Naive thymus-derived CD4-positive, alpha-beta T cell (primary cell): ENCODE measurements at regions not wholly inside any gene's neighbourhood (a gene's known extent, or its start where the extent isn't known, plus 50 kb on each side); places are given as distances from the start of the nearest gene placed in this dataset.

Experiments used
- ATAC-seq: fragments of 150-1000 bp; cut with Tn5 transposase; 2 replicates; pipeline ENCODE4 v1.10.0; 2021; ENCODE audit warnings: mild to moderate bottlenecking, moderate library complexity
- CTCF ChIA-PET: fragments of 350-600 bp; sonication (Branson Sonifier 250); formaldehyde crosslinking; loops from one replicate; lab custom pipeline; 2021; ENCODE audit warnings: antibody characterized with exemption; lab: Charles Lee
- POLR2A ChIA-PET: fragments of 350-600 bp; sonication (Branson Sonifier 250); formaldehyde crosslinking; loops from one replicate; lab custom pipeline; 2021; ENCODE audit warnings: antibody characterized with exemption, inconsistent platforms; lab: Charles Lee
- DNase-seq, 9 donors: peaks; one replicate each; pipeline versions ENCODE4 v3.0.0 to v3.0.0-alpha.2; 2020 to 2022; ENCODE audit warnings: mixed read lengths in 1 of 9
- H3K27ac ChIP-seq: one replicate; pipeline ENCODE4 v1.7.0; 2013; ENCODE audit warnings: mild to moderate bottlenecking, low read depth, low read length, moderate library complexity
- H3K27me3 ChIP-seq, 2 donors: one replicate each; pipeline ENCODE4 v1.7.0; 2013; ENCODE audit warnings: low read length in 2 of 2, mild to moderate bottlenecking in 2 of 2, moderate library complexity in 2 of 2; ENCODE audit not compliant: control insufficient read depth in 2 of 2, insufficient read depth in 2 of 2
- H3K36me3 ChIP-seq, 3 experiments: 1 replicate in 2 of 3; 2 replicates in 1 of 3; pipeline ENCODE4 v1.7.0; 2013; ENCODE audit warnings: low read length in 3 of 3, mild to moderate bottlenecking in 3 of 3, moderate library complexity in 1 of 3; ENCODE audit not compliant: insufficient read depth in 3 of 3, control insufficient read depth in 2 of 3
- H3K4me1 ChIP-seq, 2 donors: one replicate each; pipeline ENCODE4 v1.7.0; 2013; ENCODE audit warnings: low read length in 2 of 2, mild to moderate bottlenecking in 2 of 2, moderate library complexity in 1 of 2; ENCODE audit not compliant: control insufficient read depth in 2 of 2, insufficient read depth in 2 of 2
- H3K4me3 ChIP-seq: 2 replicates; pipeline ENCODE4 v1.7.0; 2013; ENCODE audit warnings: mild to moderate bottlenecking, low read length
- H3K9me3 ChIP-seq, 3 experiments: 1 replicate in 2 of 3; 2 replicates in 1 of 3; pipeline ENCODE4 v1.7.0; 2013; ENCODE audit warnings: low read length in 3 of 3; ENCODE audit not compliant: control insufficient read depth in 2 of 3
- H3K27ac Mint-ChIP-seq, 9 donors: one replicate each; pipeline ENCODE4 v1.8.0; 2020 to 2022; ENCODE audit warnings: mixed read lengths in 9 of 9, mild to moderate bottlenecking in 8 of 9, moderate library complexity in 5 of 9, inconsistent platforms in 2 of 9
- H3K27me3 Mint-ChIP-seq, 5 donors: one replicate each; pipeline ENCODE4 v1.8.0; 2021 to 2022; ENCODE audit warnings: mixed read lengths in 5 of 5, mild to moderate bottlenecking in 1 of 5
- H3K36me3 Mint-ChIP-seq, 5 donors: one replicate each; pipeline ENCODE4 v1.8.0; 2020 to 2022; ENCODE audit warnings: mixed read lengths in 5 of 5, mild to moderate bottlenecking in 3 of 5, inconsistent platforms in 1 of 5
- H3K4me1 Mint-ChIP-seq, 7 donors: one replicate each; pipeline ENCODE4 v1.8.0; 2020 to 2022; ENCODE audit warnings: mixed read lengths in 7 of 7, mild to moderate bottlenecking in 3 of 7, inconsistent platforms in 1 of 7
- H3K4me3 Mint-ChIP-seq, 10 donors: one replicate each; pipeline ENCODE4 v1.8.0; 2020 to 2022; ENCODE audit warnings: mild to moderate bottlenecking in 10 of 10, mixed read lengths in 10 of 10, moderate library complexity in 6 of 10, inconsistent platforms in 2 of 10
- H3K9me3 Mint-ChIP-seq, 11 donors: one replicate each; pipeline ENCODE4 v1.8.0; 2020 to 2022; ENCODE audit warnings: mixed read lengths in 11 of 11, mild to moderate bottlenecking in 4 of 11, inconsistent platforms in 1 of 11, moderate library complexity in 1 of 11
- intact Hi-C, 2 donors: fragments of 100-400 bp; cut with micrococcal nuclease; formaldehyde crosslinking; loops; one replicate each; pipeline ENCODE4 v1.15.1; 2023

DNA sequence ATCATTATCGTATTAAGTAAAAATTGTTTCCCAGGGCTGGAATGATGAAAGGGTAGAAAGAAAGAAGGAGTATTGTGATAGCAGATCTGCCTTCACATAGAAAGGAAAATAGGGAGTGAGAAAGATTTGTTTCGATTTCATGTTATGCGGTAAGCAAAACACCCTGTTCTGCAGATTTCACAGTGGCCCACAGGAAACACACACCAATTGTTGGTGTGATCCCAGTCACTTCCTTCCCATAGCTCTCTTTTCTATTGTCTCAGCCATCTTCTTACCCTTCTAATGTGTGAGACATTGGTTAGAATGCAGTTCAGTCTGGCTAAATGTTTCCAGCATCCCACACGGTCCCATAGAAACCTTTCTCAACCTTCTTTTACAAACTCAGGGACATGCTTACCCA is 2709.8 kb downstream of the PCDH7 start:
- no peaks in the 10 kb centered on the region for H3K36me3 Mint-ChIP-seq
- ChIA-PET POLR2A (no interaction called here), CTCF (no interaction called here)
- no peaks in the 10 kb centered on the region for H3K4me1 Mint-ChIP-seq
- H3K27ac Mint-ChIP-seq: no peak overlapping the region
- no peak for ATAC-seq
- H3K27me3 ChIP-seq: no peaks in the 10 kb centered on the region
- peaks cover 0 to 16% (median 4%) of the 10 kb centered on the region in 11 donors for H3K9me3 Mint-ChIP-seq
- H3K4me3 ChIP-seq: no peak overlapping the region
- DNase-seq: no peak
- H3K27me3 Mint-ChIP-seq: no peaks in the 10 kb centered on the region
- no peak overlapping the region for H3K4me3 Mint-ChIP-seq
- H3K4me1 ChIP-seq: no peaks in the 10 kb centered on the region
- intact Hi-C loops: no loop called here
- no peaks in the 10 kb centered on the region for H3K9me3 ChIP-seq
- no peaks in the 10 kb centered on the region for H3K36me3 ChIP-seq
- no peak overlapping the region for H3K27ac ChIP-seq

DNA sequence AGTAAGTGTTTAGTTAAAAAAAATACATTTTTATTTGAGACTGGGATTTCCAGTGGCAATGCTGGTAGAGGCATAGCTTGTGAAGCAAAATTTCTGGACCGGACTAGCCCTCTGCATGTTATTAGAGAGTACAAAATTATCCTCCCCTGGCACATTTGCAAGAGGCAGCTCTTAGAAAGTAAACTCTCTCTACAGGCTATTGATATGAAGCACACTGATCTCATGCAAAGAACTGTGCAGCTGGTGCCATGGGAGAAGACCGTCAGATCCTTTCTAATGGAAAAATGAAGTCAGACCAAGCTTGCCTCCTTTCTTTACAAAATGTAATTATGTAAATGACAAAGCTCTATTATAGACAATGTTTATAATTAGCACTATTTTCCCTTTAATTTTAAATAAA is 2717.2 kb downstream of the PCDH7 start:
- Mint-ChIP-seq H3K36me3 (no peaks in the 10 kb centered on the region), H3K4me3 (no peak overlapping the region), H3K9me3 (peaks cover 0 to 5% (median 2%) of the 10 kb centered on the region in 11 donors), H3K4me1 (no peaks in the 10 kb centered on the region), H3K27ac (no peak overlapping the region), H3K27me3 (no peaks in the 10 kb centered on the region)
- intact Hi-C loops: no loop called here
- Histone ChIP-seq H3K4me3 (no peak overlapping the region), H3K27ac (no peak overlapping the region), H3K27me3 (no peaks in the 10 kb centered on the region), H3K9me3 (no peaks in the 10 kb centered on the region), H3K4me1 (no peaks in the 10 kb centered on the region), H3K36me3 (no peaks in the 10 kb centered on the region)
- no peak for ATAC-seq
- POLR2A ChIA-PET: no interaction called here
- CTCF ChIA-PET: no interaction called here
- no peak for DNase-seq

DNA sequence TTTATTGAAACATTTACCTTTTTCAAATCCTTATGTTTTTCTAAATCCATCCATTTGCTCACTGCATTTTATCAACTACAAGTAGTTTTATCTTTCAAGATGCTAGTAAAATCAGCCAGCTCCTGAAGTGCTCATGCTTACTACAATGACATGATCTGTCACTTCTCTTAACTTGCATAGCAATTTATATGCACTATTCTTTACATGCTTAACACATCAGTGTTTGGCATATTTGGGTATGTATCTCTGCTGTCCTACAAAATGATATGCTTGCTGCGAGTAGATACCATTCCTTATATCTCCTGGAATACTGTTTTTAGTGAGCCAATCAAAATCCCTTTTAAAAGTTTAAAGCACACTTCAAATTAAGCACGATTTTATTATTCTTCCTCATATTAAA is 2726.8 kb downstream of the PCDH7 start:
- Histone ChIP-seq H3K27me3 (no peaks in the 10 kb centered on the region), H3K4me3 (no peak overlapping the region), H3K27ac (no peak overlapping the region), H3K9me3 (no peaks in the 10 kb centered on the region), H3K36me3 (no peaks in the 10 kb centered on the region), H3K4me1 (no peaks in the 10 kb centered on the region)
- H3K9me3 Mint-ChIP-seq: peaks cover 0 to 24% (median 5%) of the 10 kb centered on the region in 11 donors
- no peak overlapping the region for H3K4me3 Mint-ChIP-seq
- intact Hi-C loops: no loop called here
- H3K4me1 Mint-ChIP-seq: no peaks in the 10 kb centered on the region
- DNase-seq (no peak), ATAC-seq (no peak)
- peaks cover 0 to 3% (median 0%) of the 10 kb centered on the region in 5 donors for H3K36me3 Mint-ChIP-seq
- ChIA-PET POLR2A (no interaction called here), CTCF (interaction anchor here (0.6 kb wide), 1 partner anchor 9 kb away, joined by 3 read pairs; no protein-coding TSS in a partner anchor)
- H3K27ac Mint-ChIP-seq: no peak overlapping the region
- H3K27me3 Mint-ChIP-seq: no peaks in the 10 kb centered on the region

DNA sequence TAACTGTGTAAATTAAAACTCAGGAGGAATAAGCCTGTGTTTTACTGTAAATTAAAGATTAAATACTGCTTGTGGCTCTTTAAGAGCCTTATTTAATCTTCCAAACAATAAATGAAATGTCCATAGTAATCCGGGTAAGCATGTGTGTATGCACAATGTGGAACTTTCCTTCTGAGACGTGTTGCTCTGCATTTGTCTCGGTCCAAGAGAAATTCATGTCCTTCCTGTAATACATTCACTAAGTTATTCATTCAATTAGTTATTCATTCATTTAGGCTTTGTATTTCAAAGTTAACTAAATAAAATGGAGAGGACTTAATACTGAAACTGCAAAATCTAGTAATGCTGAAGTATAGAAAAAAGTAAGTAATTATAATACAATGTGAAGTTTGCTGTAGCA is 2728.8 kb downstream of the PCDH7 start:
- H3K36me3 Mint-ChIP-seq: peaks cover 0 to 3% (median 0%) of the 10 kb centered on the region in 5 donors

DNA sequence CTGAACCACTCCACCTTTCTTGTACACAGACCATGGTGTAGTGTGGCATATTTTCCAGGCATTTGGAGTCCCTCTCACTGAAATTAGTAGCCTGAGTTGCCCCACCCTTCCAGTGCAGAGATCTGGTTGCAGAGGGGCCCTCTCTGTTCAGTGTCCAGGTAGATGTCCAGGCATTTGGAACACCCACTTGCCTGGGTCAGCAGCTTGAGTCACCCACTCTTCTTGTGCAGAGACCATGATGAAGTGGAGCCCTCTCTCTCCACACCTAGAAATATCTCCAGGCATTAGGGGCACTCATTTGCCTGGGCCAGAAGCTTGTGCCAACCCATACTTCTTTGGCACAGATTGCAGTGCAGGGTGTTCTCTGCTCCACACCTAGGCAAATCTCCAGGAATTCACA is 2733.3 kb downstream of the PCDH7 start:
- intact Hi-C loops: no loop called here
- Mint-ChIP-seq H3K4me1 (no peaks in the 10 kb centered on the region), H3K4me3 (no peak overlapping the region)

More for the DNA sequence above, 2728.8 kb downstream of the PCDH7 start:
- no peak overlapping the region for H3K4me3 ChIP-seq
- H3K27me3 ChIP-seq: no peaks in the 10 kb centered on the region
- no peak overlapping the region for H3K4me3 Mint-ChIP-seq
- CTCF ChIA-PET: no interaction called here
- DNase-seq (no peak), ATAC-seq (no peak)
- H3K27ac Mint-ChIP-seq: no peak overlapping the region
- no peak overlapping the region for H3K27ac ChIP-seq
- H3K4me1 ChIP-seq: no peaks in the 10 kb centered on the region
- POLR2A ChIA-PET: no interaction called here
- no peaks in the 10 kb centered on the region for H3K9me3 ChIP-seq
- no peaks in the 10 kb centered on the region for H3K36me3 ChIP-seq
- intact Hi-C loops: no loop called here
- no peaks in the 10 kb centered on the region for H3K27me3 Mint-ChIP-seq
- peaks cover 0 to 23% (median 8%) of the 10 kb centered on the region in 11 donors for H3K9me3 Mint-ChIP-seq
- H3K4me1 Mint-ChIP-seq: no peaks in the 10 kb centered on the region

DNA sequence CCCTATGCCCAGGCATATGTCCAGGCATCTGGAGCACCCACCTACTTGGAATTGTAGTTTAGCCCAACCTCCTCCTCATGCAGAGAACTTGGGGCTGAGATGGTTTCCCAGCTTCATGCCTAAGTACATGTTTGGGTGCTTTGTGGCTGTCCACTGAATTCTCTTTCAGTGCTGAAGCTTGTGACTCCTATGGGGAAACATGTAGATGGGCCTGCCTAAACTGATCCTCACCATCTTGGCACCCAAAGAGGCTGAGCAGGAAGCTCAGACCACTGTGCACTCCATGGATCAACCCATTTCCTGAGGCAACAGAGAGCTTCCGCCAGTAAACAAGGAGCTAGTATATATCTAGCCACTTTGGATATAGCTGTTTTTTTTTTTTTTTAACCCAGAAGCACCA is 2733.7 kb downstream of the PCDH7 start:
- no peaks in the 10 kb centered on the region for H3K36me3 ChIP-seq
- H3K9me3 ChIP-seq: no peaks in the 10 kb centered on the region
- H3K27me3 Mint-ChIP-seq: no peaks in the 10 kb centered on the region
- DNase-seq (no peak), ATAC-seq (no peak)
- ChIA-PET POLR2A (no interaction called here), CTCF (no interaction called here)
- H3K4me1 Mint-ChIP-seq: no peaks in the 10 kb centered on the region
- H3K27ac Mint-ChIP-seq: no peak overlapping the region
- no peaks in the 10 kb centered on the region for H3K27me3 ChIP-seq
- no peaks in the 10 kb centered on the region for H3K4me1 ChIP-seq
- H3K9me3 Mint-ChIP-seq: peaks cover 3 to 23% (median 8%) of the 10 kb centered on the region in 11 donors
- peaks cover 0 to 3% (median 0%) of the 10 kb centered on the region in 5 donors for H3K36me3 Mint-ChIP-seq
- no peak overlapping the region for H3K4me3 Mint-ChIP-seq
- intact Hi-C loops: no loop called here
- no peak overlapping the region for H3K27ac ChIP-seq
- H3K4me3 ChIP-seq: no peak overlapping the region

More for the DNA sequence above, 2733.3 kb downstream of the PCDH7 start:
- ATAC-seq (no peak), DNase-seq (no peak)
- Histone ChIP-seq H3K27ac (no peak overlapping the region), H3K4me1 (no peaks in the 10 kb centered on the region), H3K9me3 (no peaks in the 10 kb centered on the region), H3K36me3 (no peaks in the 10 kb centered on the region), H3K27me3 (no peaks in the 10 kb centered on the region), H3K4me3 (no peak overlapping the region)
- peaks cover 3 to 19% (median 8%) of the 10 kb centered on the region in 11 donors for H3K9me3 Mint-ChIP-seq
- POLR2A ChIA-PET: no interaction called here
- H3K27me3 Mint-ChIP-seq: no peaks in the 10 kb centered on the region
- no peak overlapping the region for H3K27ac Mint-ChIP-seq
- H3K36me3 Mint-ChIP-seq: peaks cover 0 to 3% (median 0%) of the 10 kb centered on the region in 5 donors
- CTCF ChIA-PET: interaction anchor here (0.6 kb wide), 1 partner anchor 72 kb away, joined by 3 read pairs; no protein-coding TSS in a partner anchor

DNA sequence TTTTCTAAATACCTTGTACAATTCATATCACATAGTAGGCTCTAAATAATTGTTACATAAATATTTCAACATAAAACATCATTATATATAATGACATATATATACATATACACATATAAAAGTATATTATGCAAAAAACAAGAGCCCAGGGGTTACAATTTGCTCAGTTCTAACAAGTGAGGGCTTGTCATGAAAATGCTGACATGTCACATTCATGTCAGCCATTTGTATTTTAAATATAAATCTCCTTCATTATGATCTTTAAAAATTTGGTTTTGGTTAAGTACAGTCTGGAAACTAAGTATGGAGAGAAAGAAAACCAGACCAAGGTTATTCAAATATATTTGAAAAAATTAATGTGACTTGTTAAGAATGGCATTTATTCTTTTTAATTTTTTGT is 2745.4 kb downstream of the PCDH7 start:
- ChIA-PET CTCF (no interaction called here), POLR2A (no interaction called here)
- H3K4me1 Mint-ChIP-seq: no peaks in the 10 kb centered on the region
- H3K4me3 Mint-ChIP-seq: no peak overlapping the region
- H3K36me3 Mint-ChIP-seq: no peaks in the 10 kb centered on the region
- H3K27me3 Mint-ChIP-seq: no peaks in the 10 kb centered on the region
- no peaks in the 10 kb centered on the region for H3K27me3 ChIP-seq
- no peaks in the 10 kb centered on the region for H3K4me1 ChIP-seq
- ATAC-seq (no peak), DNase-seq (no peak)
- H3K9me3 Mint-ChIP-seq: peaks cover 0 to 13% (median 6%) of the 10 kb centered on the region in 11 donors
- intact Hi-C loops: no loop called here
- H3K36me3 ChIP-seq: no peaks in the 10 kb centered on the region
- H3K27ac Mint-ChIP-seq: no peak overlapping the region
- H3K27ac ChIP-seq: no peak overlapping the region
- no peaks in the 10 kb centered on the region for H3K9me3 ChIP-seq
- H3K4me3 ChIP-seq: no peak overlapping the region
